GM21367 (cell line): ENCODE measurements at regions not wholly inside any gene's neighbourhood (a gene's known extent, or its start where the extent isn't known, plus 50 kb on each side); places are given as distances from the start of the nearest gene placed in this dataset.
"Not testable (repeated sequence)": the region's sequence is repeated elsewhere in the genome, so short reads cannot be mapped to it uniquely, and the experiment has no call there.

Source experiments
- ATAC-seq: cut with Tn5 transposase; IDR thresholded peaks from one replicate; pipeline ENCODE4 v1.9.1; 2021; ENCODE audit not compliant: unreplicated experiment

DNA sequence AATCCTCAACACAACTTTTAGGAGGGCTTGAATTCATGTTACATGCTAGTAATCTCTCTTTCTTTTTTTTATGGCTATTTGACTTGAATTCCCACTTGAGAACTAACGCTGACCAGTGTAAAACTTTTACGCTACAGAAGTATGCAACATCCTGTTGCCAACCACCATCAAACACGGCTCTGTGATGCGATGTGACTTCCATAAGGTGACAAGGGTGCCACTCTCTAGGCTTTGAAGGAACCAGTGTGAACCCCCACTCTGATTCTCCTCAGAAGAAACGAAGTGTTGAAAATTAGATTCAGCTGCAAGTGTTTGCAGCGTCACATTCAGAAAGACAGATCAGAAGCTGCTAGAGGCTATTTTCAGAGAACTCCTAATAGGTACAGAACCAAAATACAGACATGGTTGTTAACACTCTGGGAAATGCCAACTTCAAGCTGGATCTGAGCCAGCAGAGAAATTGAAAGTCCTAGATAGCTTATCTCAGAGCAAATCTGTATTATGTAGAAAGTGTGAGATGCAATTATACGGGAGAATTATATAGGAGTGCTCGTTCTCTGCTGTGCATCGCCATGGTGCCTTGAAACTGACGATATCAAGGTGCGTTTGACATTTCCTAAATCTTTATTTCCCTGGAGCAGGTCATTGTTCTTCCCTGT lies 271.2 kb downstream of the LPIN1 start:
- ATAC-seq: no peak

DNA sequence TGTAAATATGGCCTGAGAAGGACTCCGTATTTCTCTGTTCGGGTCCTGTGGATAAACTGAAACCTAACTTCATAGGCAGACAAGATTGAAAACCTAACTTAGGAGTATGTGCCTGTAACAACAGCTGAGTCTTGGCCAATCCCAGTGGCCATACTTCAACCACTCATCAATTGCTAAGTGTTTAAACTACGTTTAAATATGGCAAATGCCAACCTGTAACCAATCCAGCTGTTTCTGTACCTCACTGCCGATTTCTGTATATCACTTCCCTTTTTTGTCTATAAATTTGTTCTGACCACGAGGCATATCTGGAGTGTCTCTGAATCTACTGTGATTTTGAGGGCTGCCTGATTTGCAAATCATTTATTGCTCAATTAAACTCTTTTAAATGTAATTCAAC lies 272.3 kb downstream of the LPIN1 start:
- not testable (repeated sequence) for ATAC-seq

DNA sequence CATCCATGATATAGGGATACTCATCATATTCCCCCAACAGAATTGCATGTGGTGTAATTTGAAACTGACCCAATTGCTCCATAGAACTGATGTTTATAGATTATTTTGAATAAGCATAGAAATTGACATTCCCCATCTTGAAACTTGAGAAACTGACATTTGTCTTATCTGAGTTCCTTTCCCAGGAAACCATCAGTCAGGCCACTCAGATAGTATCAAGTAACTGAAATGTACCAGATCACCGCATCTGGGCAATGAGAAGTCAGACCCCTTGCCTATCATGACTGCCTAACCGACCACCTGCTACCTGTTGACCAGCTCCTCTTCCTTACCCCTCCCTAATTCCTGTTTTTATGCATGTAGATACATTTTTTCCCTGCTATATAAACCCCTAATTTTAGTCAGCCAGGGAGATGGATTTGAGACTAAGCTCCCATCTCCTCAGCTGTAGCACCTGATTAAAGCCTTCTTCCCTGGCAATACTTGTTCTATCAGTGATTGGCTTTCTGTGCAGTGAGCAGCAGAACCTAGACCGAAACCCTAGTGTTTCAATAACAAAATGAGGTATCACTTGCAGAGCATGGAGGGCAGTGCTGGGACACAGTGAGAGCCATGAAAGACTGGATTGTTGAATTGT lies 274.5 kb downstream of the LPIN1 start:
- ATAC-seq: no peak

DNA sequence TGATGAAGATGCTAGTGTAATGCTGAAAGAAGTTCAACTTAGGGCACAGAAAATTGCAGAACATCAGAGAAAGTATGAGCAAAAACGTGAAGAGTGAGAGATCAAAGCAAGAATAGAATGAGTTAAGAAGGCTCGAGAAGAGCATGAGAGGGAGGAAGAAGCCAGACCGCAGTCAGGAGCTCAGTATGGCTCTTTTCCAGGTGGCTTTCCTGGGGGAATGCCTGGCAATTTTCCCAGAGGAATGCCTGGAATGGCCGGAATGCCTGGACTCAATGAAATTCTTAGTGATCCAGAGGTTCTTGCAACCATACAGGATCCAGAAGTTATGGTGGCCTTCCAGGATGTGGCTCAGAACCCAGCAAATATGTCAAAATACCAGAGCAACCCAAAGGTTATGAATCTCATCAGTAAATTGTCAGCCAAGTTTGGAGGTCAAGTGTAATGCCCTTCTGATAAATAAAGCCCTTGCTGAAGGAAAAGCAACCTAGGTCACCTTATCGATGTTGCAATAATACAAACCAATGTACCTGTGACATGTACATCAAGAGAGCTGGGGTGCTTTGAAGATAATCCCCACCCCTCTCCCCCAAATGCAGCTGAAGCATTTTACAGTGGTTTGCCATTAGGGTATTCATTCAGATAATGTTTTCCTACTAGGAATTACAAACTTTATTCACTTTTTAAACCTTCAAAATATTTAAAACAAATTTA lies 277.9 kb downstream of the LPIN1 start:
- not testable (repeated sequence) for ATAC-seq

DNA sequence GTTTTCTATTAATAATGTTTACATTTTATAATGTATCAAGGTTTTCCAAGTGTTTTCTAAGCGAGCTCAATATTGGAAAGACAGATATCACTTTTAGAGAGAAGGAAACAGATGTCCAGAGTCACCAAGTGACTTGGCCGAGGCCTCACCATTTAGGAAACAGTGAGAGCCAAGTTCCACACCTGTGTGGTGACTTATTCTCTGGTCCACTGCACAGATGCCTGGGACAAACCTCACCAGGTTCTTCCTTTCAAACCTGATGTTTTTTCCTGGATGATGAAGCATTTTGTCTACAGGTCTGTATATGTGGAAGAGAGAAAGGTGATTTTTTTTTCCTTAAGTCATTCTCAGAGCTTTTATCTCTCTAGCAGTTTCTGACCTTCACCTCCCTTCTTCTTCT lies 280.7 kb downstream of the LPIN1 start:
- ATAC-seq: no peak

DNA sequence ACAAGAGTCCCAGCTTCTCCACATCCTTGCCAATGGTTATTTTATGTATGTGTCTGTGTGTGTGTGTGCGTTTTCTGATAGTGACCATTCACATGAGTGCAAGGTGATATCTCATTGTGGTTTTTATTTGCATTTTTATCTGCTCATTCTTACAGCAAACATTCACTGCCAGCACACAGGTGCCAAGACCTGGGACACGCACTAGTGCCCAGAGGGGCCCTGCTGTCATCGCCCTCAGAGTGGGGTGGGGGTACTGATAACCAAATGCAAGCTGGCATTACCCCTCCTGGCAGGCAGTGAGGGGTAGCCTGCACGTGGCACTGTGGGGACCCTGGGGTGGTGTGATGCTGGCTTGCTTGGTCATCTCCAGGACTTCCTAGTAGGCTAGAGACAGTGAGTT lies 285.4 kb downstream of the LPIN1 start:
- no peak for ATAC-seq

DNA sequence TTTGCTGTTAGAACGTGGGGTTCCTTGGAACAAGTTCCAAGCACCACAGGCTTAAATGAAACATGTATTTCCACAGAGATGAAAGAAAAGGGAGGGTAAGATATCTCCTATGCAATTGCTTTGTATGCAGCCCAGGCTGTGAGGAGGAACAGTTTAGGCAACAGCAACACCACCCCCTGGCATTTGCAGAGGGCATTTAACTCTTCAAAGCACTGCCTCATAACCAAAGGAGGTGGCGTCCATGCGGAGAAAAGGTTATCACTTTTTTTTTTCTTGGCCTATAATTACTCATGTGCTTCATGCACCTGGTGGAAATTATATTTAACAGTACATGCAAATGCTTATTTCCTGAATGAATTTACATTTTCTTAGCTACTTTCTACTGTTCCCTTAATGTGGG lies 286.0 kb downstream of the LPIN1 start:
- peak; percentile 66 for ATAC-seq

DNA sequence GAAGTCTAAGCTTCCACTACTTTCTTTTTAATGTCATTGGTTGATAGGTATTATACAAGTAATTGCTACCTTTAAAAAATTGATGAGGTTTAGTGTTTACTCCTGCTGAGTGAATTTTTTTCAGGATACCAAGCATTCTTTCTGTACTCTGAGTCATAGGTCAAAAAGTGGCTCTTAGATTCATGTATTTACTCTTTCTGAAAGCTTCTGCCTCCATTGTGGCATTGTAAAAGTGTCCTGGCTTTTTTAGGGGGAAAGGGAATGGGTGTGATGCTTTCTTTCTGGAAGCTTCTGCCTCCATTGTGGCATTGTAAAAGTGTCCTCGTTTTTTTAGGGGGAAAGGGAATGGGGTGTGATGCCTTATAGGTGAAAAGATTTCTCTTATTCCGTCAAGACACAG lies 286.5 kb downstream of the LPIN1 start:
- no peak for ATAC-seq

DNA sequence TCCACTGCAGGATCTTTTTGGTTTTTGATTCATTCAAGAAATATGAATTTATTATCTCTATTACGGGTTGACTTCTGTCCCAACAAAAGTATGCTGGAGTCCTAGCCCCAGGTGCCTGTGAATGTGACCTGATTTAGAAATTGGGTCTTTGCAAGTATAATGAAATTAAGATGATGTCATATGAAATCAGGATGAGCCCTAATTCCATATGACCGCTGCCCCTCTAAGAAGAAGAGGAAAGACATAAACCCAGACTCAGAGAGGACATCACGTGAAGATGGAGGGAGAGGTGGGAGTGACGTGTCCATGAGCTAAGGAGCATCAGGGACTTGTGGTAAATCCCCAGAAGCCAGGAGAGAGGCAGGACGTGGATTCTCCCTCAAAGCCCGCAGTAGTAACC lies 287.1 kb downstream of the LPIN1 start:
- no peak for ATAC-seq

DNA sequence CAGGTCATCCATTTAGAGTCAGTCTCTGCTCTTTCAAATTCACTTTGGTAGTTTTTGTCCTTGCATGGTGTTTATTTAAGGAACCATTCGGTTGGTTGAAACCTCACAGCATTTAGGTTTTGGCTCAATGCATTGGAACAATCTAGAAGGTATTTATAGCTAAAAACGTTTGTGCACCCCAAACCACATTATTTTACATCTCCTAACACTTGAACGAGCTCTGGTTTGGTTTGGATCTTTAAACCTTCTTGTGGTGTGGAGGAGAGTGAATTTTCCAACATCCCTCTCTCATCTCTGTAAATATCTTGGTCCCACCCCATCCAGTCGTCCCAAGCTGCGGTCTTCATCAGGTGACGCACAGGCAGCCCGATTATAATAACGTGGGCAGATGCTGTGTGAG lies 287.9 kb downstream of the LPIN1 start:
- ATAC-seq: no peak

DNA sequence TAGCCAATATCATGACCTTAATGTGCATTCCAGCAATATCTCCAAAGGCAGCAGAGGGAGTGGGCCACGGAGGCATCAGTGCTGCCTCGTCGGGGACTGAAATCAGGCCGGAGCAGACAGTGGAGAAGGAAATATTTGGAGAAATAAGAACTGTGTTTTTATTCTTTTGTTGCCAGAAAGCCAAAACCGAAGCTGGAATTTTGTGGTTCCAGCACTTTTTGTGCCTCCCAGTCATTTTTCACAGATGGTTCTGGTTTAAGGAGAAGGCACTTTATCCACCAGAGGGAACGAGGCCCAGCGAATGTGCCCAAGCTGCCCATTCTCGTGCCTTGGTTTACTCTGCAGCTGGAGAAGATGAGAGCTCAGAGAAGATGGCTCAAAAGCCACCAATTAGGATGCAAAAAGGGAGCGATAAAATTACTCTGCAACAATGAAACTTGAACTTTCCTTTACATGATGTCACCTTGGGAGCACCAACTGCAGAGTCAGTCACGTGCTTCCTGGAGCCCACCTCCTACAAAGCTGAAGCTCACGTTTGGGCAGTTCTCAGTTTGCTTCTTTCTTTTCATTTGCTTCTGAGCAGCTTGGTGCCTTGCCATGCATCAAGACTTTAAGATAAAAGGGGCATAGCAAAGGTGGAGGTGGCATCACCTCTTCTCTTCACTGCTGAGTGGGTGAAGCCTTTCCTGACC lies 288.7 kb downstream of the LPIN1 start:
- ATAC-seq: no peak

DNA sequence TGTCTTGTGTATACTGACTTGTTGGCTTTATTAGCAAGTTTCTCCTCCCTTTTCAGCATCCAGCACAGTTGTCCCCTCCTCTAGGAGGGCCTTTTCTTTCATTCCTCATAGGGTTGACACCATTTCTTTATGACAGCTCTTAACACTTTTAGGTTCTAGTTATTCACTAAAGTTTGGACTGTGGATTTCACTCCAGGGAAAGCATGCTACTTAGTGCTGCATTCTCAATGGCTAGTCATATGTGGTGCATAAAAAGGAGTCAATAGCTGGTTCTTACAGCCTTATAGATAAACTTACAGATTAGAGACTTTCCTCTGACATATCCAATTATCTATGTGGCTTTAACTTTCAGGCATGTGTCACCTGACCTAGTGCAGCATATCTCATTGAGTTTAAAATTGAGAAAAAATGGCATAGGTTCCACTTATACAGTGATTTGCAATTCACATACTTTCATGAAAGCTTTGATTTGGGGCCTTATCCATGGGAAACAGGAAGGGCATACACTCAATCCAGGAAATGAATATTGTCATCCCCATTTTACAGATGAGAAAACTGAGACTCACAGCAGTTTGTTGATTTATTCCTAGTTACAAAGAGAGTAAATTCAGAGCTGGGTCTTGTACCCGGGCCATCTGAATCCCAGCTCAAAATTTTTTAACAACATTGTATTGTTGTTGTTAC lies 289.7 kb downstream of the LPIN1 start:
- no peak for ATAC-seq

DNA sequence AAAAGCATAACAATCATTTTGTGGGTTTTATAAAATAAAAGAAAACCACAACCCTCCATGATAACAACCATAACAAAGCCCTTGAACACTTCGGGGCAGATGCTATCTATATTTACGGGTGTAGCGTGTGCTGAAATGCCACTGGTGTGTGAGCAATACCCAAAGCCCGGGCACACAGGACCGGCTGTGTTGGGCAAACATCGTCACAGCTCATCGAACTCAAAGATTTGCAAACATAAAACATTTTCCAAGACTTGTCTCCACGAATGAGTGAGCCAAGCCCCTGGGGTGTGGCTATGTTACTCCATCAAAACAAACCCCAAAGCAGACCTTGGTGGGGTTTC lies 290.2 kb downstream of the LPIN1 start:
- no peak for ATAC-seq

DNA sequence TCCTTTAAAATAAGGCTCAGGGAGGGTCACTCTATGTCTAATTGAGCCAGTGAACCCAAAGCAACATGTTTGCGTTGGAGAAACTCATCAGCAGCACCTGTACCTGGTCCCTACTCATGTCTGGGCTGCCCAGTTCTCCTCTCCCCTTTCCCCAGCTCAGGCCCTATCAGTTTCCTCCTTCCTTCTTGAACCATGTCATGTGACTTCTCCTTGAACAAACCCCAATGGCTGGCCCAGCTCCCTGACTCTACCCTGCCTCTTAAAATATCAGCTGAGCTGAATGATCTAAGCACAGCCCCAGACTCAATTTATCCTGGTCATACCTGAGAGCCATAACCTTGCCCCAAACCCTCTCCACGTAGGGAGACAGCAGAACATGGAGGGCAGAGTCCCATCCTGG lies 290.9 kb downstream of the LPIN1 start:
- ATAC-seq: no peak

DNA sequence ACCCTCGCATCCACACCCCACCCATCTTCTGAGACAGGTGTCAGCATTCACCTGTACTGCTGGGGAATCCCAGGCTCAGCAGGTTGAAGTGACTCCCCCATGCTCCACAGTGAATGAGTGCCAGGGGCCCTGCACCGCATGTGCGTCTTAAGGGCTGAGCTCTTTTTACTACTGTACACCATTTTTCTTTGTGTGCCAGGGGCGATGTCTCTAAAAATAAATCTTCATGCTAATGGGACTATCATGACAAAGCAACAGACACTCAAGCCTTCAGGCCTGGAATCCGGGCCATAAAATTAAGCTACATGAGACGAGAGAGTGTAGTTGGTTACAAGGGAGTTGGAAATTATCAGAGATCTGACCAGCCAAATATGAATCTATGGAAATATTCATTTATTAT lies 294.8 kb downstream of the LPIN1 start:
- no peak for ATAC-seq

DNA sequence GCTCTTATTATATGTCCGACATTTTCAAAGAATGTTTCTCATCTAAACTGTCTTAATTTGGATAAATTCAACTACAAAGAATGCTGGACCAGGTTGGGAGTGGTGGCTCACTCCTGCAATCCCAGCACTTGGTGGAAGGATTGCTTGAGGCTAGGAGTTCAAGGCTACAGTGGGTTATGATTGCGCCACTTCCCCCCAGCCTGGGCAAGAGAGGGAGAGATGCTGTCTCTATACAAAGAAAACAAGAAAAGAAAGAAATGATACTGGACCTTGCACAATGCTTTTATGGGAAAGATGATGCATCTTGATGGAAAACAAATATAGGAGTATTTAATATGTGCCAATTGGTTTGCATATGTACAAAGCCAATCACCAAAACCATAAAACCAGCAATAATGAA lies 296.7 kb downstream of the LPIN1 start:
- no peak for ATAC-seq

DNA sequence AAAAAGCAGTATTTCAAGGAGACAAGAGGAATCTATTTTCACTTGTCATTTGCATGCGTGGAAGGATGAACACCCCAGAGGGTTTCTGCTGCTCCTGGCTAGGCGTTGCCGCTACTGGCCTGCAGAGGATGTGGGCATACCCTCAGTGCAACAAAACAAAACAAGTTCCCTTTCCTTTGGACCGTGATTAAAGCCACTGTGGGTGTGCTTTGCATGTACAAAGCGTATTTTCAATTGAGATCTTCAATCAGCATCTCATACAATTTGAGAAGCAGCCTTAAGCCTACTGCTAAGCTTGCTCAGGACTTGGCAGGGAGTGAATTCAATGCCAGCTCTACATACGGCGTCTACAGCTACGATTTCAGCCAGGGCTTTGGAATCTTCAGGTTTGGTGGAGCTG lies 298.4 kb downstream of the LPIN1 start:
- ATAC-seq: peak; percentile 69

DNA sequence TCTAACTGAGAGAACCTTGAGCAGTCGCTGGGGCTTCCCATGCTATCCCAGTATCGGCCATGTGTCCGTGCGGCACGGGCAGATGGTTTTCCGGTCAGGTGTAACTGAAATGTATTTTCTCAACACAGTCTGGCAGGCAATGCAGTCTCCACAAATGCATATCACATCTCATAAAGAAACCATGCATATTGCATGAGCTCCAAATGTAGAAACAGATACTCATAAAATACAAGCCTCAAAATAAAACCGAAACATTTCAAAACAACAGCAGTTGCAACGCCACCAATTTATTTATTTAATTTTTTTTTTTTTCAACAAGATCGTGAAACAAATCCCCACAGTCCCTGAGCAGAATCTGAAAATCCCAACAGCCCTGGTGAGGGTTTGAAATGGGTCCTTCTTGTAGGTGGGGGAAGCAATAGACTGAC lies 299.4 kb downstream of the LPIN1 start:
- peak; percentile 34 for ATAC-seq

DNA sequence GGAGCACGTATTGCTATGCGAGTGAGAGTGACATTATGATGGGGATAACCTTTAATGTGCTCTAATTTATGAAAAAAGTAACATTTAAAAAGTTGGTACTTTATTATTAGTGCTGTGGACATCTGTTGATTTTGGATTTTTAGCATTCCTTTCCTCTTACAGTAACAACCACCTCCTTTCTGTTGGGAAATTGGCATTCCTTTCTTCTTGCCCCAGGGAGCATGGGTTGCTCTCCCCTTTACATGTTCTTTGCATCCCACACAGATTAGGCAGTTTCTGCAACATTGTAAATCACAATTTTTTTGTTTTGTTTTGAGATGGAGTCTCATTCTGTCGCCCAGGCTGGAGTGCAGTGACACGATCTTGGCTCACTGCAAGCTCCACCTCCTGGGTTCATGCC lies 300.2 kb downstream of the LPIN1 start:
- ATAC-seq: no peak

DNA sequence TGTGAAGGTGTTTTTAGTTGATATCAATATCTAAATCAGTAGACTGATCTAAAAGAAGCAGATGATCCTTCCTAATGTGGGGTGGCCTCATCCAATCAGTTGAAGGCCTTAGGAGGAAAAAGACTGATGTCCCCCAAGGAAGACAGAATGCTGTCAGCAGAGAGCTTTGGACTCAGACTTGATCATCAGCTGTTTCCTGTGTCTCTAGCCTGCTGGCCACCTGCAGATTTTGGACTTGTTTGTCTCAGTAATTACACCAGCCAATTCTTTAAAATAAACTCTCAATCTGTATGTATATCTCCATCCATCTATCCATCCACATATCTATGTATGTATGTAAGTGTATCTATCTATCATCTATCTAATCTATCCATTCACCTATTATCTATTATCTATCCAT lies 301.3 kb downstream of the LPIN1 start:
- ATAC-seq: no peak

DNA sequence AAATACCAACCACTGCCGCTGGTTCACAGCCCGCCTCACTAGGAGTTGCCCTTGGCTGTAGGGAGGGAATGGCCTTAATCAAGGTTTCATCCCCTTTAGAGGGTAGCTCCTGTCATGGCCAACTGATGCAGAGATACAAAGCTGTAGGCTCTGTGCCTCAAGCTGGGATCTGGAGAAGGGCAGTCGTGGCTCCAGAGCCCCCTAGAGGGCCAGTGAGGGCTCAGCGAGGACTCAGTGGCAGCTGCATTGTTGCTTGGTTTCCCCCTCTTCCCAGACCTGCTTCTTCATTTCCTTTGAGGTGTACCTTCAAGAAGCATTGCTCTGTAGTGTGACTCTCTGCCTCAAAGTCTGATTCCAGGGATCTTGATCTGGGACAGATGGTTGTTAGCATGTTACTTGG lies 302.1 kb downstream of the LPIN1 start:
- ATAC-seq: no peak
